HepG2 (cell line): ENCODE measurements at regions not wholly inside any gene's neighbourhood (a gene's known extent, or its start where the extent isn't known, plus 50 kb on each side); places are given as distances from the start of the nearest gene placed in this dataset.

ENCODE experiments used
- ATAC-seq: fragments of 200-7000 bp; cut with Tn5 transposase; 3 replicates; pipeline ENCODE4 v1.9.1; 2020; ENCODE audit warnings: mild to moderate bottlenecking, moderate library complexity
- BruUV-seq: library from RNA; stranded (reverse); fragments of 400-500 nt; replicated peaks from 2 replicates; lab custom pipeline; 2021; lab: Mats Ljungman, UMichigan
- CTCF ChIA-PET: fragments of 300-600 bp; formaldehyde crosslinking; extraction: SDS; loops from one replicate; lab custom pipeline; 2021; ENCODE audit warnings: low total read pairs, inconsistent platforms, low intra/inter-chr PET ratio; lab: Yijun Ruan, JAX
- POLR2A ChIA-PET: fragments of 350-600 bp; sonication (Branson Sonifier 250); formaldehyde crosslinking; loops from one replicate; lab custom pipeline; 2020; ENCODE audit warnings: antibody characterized with exemption, inconsistent platforms; lab: Yijun Ruan, JAX
- DNase-seq: peaks from one replicate; pipeline ENCODE4 v3.0.0-alpha.2; 2015; ENCODE audit warnings: low spot score
- FAIRE-seq: peaks from 3 replicates; lab custom pipeline; 2011; peaks lifted over from hg19 to GRCh38; lab: Jason Lieb, UNC
- H2AFZ ChIP-seq: one replicate; pipeline ENCODE4 v1.6.1; 2011; ENCODE audit warnings: low read length, inconsistent platforms
- H3K27ac ChIP-seq: fragments of 300-600 bp; 3 replicates; pipeline ENCODE4 v1.8.0; 2011; ENCODE audit warnings: mixed run types, mild to moderate bottlenecking, mixed read lengths, low read length, inconsistent platforms; ENCODE audit not compliant: insufficient read depth; ENCODE audit errors: extremely low read length
- H3K27me3 ChIP-seq, 2 experiments: fragments of 200-600 bp in 1 of 2; 2 replicates in 1 of 2; 3 replicates in 1 of 2; pipeline versions ENCODE4 v1.6.0 to v1.8.0; 2011; ENCODE audit warnings: low read length in 2 of 2, mild to moderate bottlenecking in 2 of 2, moderate library complexity in 2 of 2, inconsistent platforms in 1 of 2; ENCODE audit not compliant: insufficient read depth in 2 of 2, control insufficient read depth in 1 of 2
- H3K36me3 ChIP-seq, 2 experiments: fragments of 200-600 bp in 1 of 2; replicated peaks in 1 of 2; 2 replicates in 1 of 2; 3 replicates in 1 of 2; pipeline versions ENCODE4 v1.5.1 to v1.8.0; 2011; ENCODE audit warnings: low read length in 2 of 2, inconsistent platforms in 1 of 2; ENCODE audit not compliant: insufficient read depth in 2 of 2, control insufficient read depth in 1 of 2
- H3K4me1 ChIP-seq: 2 replicates; pipeline ENCODE4 v1.5.1; 2012; ENCODE audit warnings: low read length, inconsistent platforms; ENCODE audit not compliant: insufficient read depth
- H3K4me2 ChIP-seq: 2 replicates; pipeline ENCODE4 v1.6.0; 2011; ENCODE audit warnings: low read depth, low read length, inconsistent platforms
- H3K4me3 ChIP-seq, 3 experiments: fragments of 200-600 bp in 1 of 3; sonication (generic), shearing (Covaris generic) in 1 of 3; replicated peaks in 1 of 3; 2 replicates each; pipeline ENCODE4 v1.5.1; 2011 to 2016; ENCODE audit warnings: low read length in 3 of 3, inconsistent platforms in 2 of 3, low read depth in 2 of 3, mild to moderate bottlenecking in 2 of 3, control low read depth in 1 of 3, mixed read lengths in 1 of 3; ENCODE audit not compliant: insufficient read depth in 1 of 3
- H3K79me2 ChIP-seq: one replicate; pipeline ENCODE4 v1.6.1; 2011; ENCODE audit warnings: low read length, inconsistent platforms; ENCODE audit not compliant: insufficient read depth
- H3K9ac ChIP-seq: 2 replicates; pipeline ENCODE4 v1.6.0; 2011; ENCODE audit warnings: mild to moderate bottlenecking, low read depth, low read length, inconsistent platforms; ENCODE audit not compliant: insufficient read depth
- H3K9me3 ChIP-seq: 2 replicates; pipeline ENCODE4 v1.5.1; 2012; ENCODE audit warnings: mild to moderate bottlenecking, low read length
- H4K20me1 ChIP-seq: 2 replicates; pipeline ENCODE4 v1.6.0; 2011; ENCODE audit warnings: inconsistent platforms, mild to moderate bottlenecking, low read length, moderate library complexity; ENCODE audit not compliant: insufficient read depth
- BORCS8-MEF2B ChIP-seq: sonication (generic); formaldehyde crosslinking; IDR thresholded peaks from 2 replicates; pipeline ENCODE4 v1.8.0; 2022; ENCODE audit warnings: mild to moderate bottlenecking, missing genetic modification reagents
- ELF4 ChIP-seq: sonication (generic); formaldehyde crosslinking; IDR thresholded peaks from 2 replicates; pipeline ENCODE4 v1.5.0; 2020; ENCODE audit warnings: missing genetic modification reagents, mild to moderate bottlenecking, moderate library complexity, borderline replicate concordance
- MLX ChIP-seq: IDR thresholded peaks from 2 replicates; pipeline ENCODE4 v1.6.1; 2016
- PHF8 ChIP-seq: sonication (generic); formaldehyde crosslinking; IDR thresholded peaks from 2 replicates; pipeline ENCODE4 v1.5.0; 2020; ENCODE audit warnings: missing genetic modification reagents
- POLR2A ChIP-seq, 2 experiments: IDR thresholded peaks; 2 replicates each; pipeline ENCODE4 v1.6.1; 2011; ENCODE audit warnings: low read depth in 2 of 2, low read length in 2 of 2, mild to moderate bottlenecking in 1 of 2, moderate library complexity in 1 of 2; ENCODE audit not compliant: insufficient read depth in 1 of 2
- RCOR2 ChIP-seq: IDR thresholded peaks from 2 replicates; pipeline ENCODE4 v1.6.1; 2016; ENCODE audit warnings: missing biosample characterization, missing genetic modification reagents
- RXRA ChIP-seq: sonication (generic); formaldehyde crosslinking; IDR thresholded peaks from 2 replicates; pipeline ENCODE4 v1.5.1; 2020; ENCODE audit warnings: missing genetic modification reagents
- SMAD3 ChIP-seq: sonication (generic); formaldehyde crosslinking; IDR thresholded peaks from 2 replicates; pipeline ENCODE4 v1.4.0; 2020; ENCODE audit warnings: missing genetic modification reagents
- SNAPC4 ChIP-seq: sonication (generic); formaldehyde crosslinking; IDR thresholded peaks from 2 replicates; pipeline ENCODE4 v1.4.0; 2020; ENCODE audit warnings: mild to moderate bottlenecking, missing genetic modification reagents
- TFDP1 ChIP-seq: IDR thresholded peaks from 2 replicates; pipeline ENCODE4 v1.6.1; 2016; ENCODE audit warnings: missing compliant biosample characterization, missing genetic modification reagents, borderline replicate concordance
- TFE3 ChIP-seq: IDR thresholded peaks from 2 replicates; pipeline ENCODE4 v1.6.1; 2016
- THAP8 ChIP-seq: sonication (generic); formaldehyde crosslinking; IDR thresholded peaks from 2 replicates; pipeline ENCODE4 v1.5.1; 2020; ENCODE audit warnings: missing genetic modification reagents, mild to moderate bottlenecking, borderline replicate concordance
- THYN1 ChIP-seq: sonication (generic); formaldehyde crosslinking; IDR thresholded peaks from 2 replicates; pipeline ENCODE4 v1.8.1; 2023; ENCODE audit warnings: low read depth, mild to moderate bottlenecking, moderate library complexity, missing genetic modification reagents, borderline replicate concordance
- ZNF263 ChIP-seq: sonication (generic); formaldehyde crosslinking; IDR thresholded peaks from 2 replicates; pipeline ENCODE4 v1.4.0; 2020; ENCODE audit warnings: missing genetic modification reagents
- ZNF562 ChIP-seq: sonication (generic); formaldehyde crosslinking; IDR thresholded peaks from 2 replicates; pipeline ENCODE4 v1.8.0; 2022; ENCODE audit warnings: missing genetic modification reagents, borderline replicate concordance
- ZNF563 ChIP-seq: sonication (generic); formaldehyde crosslinking; IDR thresholded peaks from 2 replicates; pipeline ENCODE4 v1.8.0; 2022; ENCODE audit warnings: mild to moderate bottlenecking, moderate library complexity, missing genetic modification reagents
- ZNF724P ChIP-seq: sonication (generic); formaldehyde crosslinking; IDR thresholded peaks from 2 replicates; pipeline ENCODE4 v1.8.0; 2022; ENCODE audit warnings: missing genetic modification reagents, borderline replicate concordance
- ZSCAN21 ChIP-seq: sonication (generic); formaldehyde crosslinking; IDR thresholded peaks from 2 replicates; pipeline ENCODE4 v1.8.0; 2022; ENCODE audit warnings: mild to moderate bottlenecking, missing genetic modification reagents, moderate library complexity, borderline replicate concordance
- whole genome bisulfite sequencing: methylation state at CpG from one replicate; pipeline ENCODE4 v1.1.6; 2017; ENCODE audit warnings: low lambda C conversion rate; 5-methylcytosine and 5-hydroxymethylcytosine counted together
- in situ Hi-C: cut with HindIII; loops from 2 replicates; pipeline ENCODE4 v1.10.0; 2017; ENCODE audit warnings: low pct_unique_long_range_greater_than_20kb; ENCODE audit not compliant: extremely low pct_ligation_motif_present
- intact Hi-C: fragments of 100-400 bp; cut with micrococcal nuclease; formaldehyde crosslinking; loops from one replicate; pipeline ENCODE4 v1.10.0; 2022; ENCODE audit not compliant: unreplicated experiment

GRCh38 chr18:44579745-44580144 lies 100.9 kb upstream of the SETBP1 start:
- no peak for FAIRE-seq
- Histone ChIP-seq H2AFZ (no peak overlapping the region), H3K9ac (no peak overlapping the region), H3K79me2 (no peaks in the 10 kb centered on the region), H3K36me3 (no peaks in the 10 kb centered on the region), H4K20me1 (no peaks in the 10 kb centered on the region), H3K4me3 (no peak overlapping the region), H3K4me1 (no peaks in the 10 kb centered on the region), H3K4me2 (no peak overlapping the region), H3K27ac (no peak overlapping the region), H3K9me3 (no peaks in the 10 kb centered on the region), H3K27me3 (no peaks in the 10 kb centered on the region)
- CTCF ChIA-PET: interaction anchor here (1.5 kb wide), 1 partner anchor 633 kb away, joined by 4 read pairs; no protein-coding TSS in a partner anchor
- ATAC-seq: no peak
- no peak for DNase-seq
- POLR2A ChIA-PET: no interaction called here
- 24% methylated on average over 7 of the region's 7 CpGs for WGBS
- in situ Hi-C loops (no loop called here), intact Hi-C loops (no loop called here)
- no TSS peak for BruUV-seq
- TF ChIP-seq ZNF562 (CRISPR knock-in tag) (no peak), MLX (CRISPR knock-in tag) (no peak), RCOR2 (CRISPR knock-in tag) (no peak), POLR2A (IDR thresholded peaks at IDR 0.05; ENCODE audit: insufficient read depth in 1 of 2, low read depth in 2 of 2, low read length in 2 of 2) (no peak), ELF4 (CRISPR knock-in tag) (no peak), RXRA (CRISPR knock-in tag) (no peak), SMAD3 (CRISPR knock-in tag) (no peak), ZNF263 (CRISPR knock-in tag) (no peak), SNAPC4 (CRISPR knock-in tag) (no peak), THYN1 (no peak), THAP8 (CRISPR knock-in tag) (no peak), PHF8 (CRISPR knock-in tag) (no peak), TFE3 (CRISPR knock-in tag) (no peak), ZSCAN21 (no peak), ZNF563 (CRISPR knock-in tag) (no peak), ZNF724P (CRISPR knock-in tag) (no peak), BORCS8-MEF2B (CRISPR knock-in tag) (no peak), TFDP1 (CRISPR knock-in tag) (no peak)
